A673 (cell line): ENCODE measurements at regions not wholly inside any gene's neighbourhood (a gene's known extent, or its start where the extent isn't known, plus 50 kb on each side); places are given as distances from the start of the nearest gene placed in this dataset.
"Not testable (repeated sequence)": the region's sequence is repeated elsewhere in the genome, so short reads cannot be mapped to it uniquely, and the experiment has no call there.

Experiments used
- BruUV-seq: library from RNA; stranded (reverse); fragments of 400-500 nt; replicated peaks from 2 replicates; lab custom pipeline; 2021; lab: Mats Ljungman, UMichigan
- CTCF ChIA-PET: fragments of 300-600 bp; sonication (Branson Sonifier 250); formaldehyde crosslinking; loops from one replicate; lab custom pipeline; 2022; ENCODE audit warnings: antibody characterized with exemption; lab: Charles Lee
- POLR2A ChIA-PET: fragments of 300-600 bp; sonication (Branson Sonifier 250); formaldehyde crosslinking; loops from one replicate; lab custom pipeline; 2022; ENCODE audit warnings: antibody characterized with exemption; ENCODE audit not compliant: low non-redundant PET; lab: Charles Lee
- DNase-seq: peaks from one replicate; pipeline ENCODE4 v3.0.0-alpha.2; 2015; ENCODE audit warnings: low spot score
- H3K27ac ChIP-seq: fragments of 200-600 bp; sonication (generic); 2 replicates; pipeline ENCODE4 v1.5.1; 2016; ENCODE audit warnings: mixed run types, low read depth, mild to moderate bottlenecking, mixed read lengths, antibody characterized with exemption, low read length; ENCODE audit not compliant: poor library complexity, severe bottlenecking
- H3K27me3 ChIP-seq: fragments of 200-600 bp; sonication (generic); replicated peaks from 2 replicates; pipeline ENCODE4 v1.6.1; 2017; ENCODE audit warnings: mixed run types, low read depth, mild to moderate bottlenecking, mixed read lengths, antibody characterized with exemption, low read length; ENCODE audit not compliant: insufficient read depth, poor library complexity
- H3K36me3 ChIP-seq: fragments of 200-600 bp; sonication (generic); 2 replicates; pipeline ENCODE4 v1.6.1; 2016; ENCODE audit warnings: mixed run types, mild to moderate bottlenecking, mixed read lengths, antibody characterized with exemption, low read length; ENCODE audit not compliant: insufficient read depth, poor library complexity, severe bottlenecking
- H3K4me1 ChIP-seq: fragments of 200-600 bp; sonication (generic); 2 replicates; pipeline ENCODE4 v1.6.1; 2017; ENCODE audit warnings: mixed run types, mild to moderate bottlenecking, mixed read lengths, antibody characterized with exemption, low read length; ENCODE audit not compliant: insufficient read depth, poor library complexity, severe bottlenecking
- H3K4me3 ChIP-seq: fragments of 200-600 bp; sonication (generic); 2 replicates; pipeline ENCODE4 v1.5.1; 2016; ENCODE audit warnings: low read depth, mixed run types, mild to moderate bottlenecking, mixed read lengths, low read length; ENCODE audit not compliant: poor library complexity, severe bottlenecking
- H3K9me3 ChIP-seq: fragments of 200-600 bp; sonication (generic); 2 replicates; pipeline ENCODE4 v1.6.1; 2016; ENCODE audit warnings: mixed run types, low read depth, mild to moderate bottlenecking, mixed read lengths, antibody characterized with exemption, low read length; ENCODE audit not compliant: poor library complexity, severe bottlenecking
- CTCF ChIP-seq: fragments of 300-800, 200-600 bp; sonication (generic); conservative IDR thresholded peaks from 2 replicates; pipeline ENCODE4 v1.5.1; 2017; ENCODE audit warnings: low read depth, mild to moderate bottlenecking, antibody characterized with exemption, low read length, moderate library complexity, mixed read lengths
- EZH2 ChIP-seq: fragments of 200-600 bp; sonication (generic); IDR thresholded peaks from 2 replicates; pipeline ENCODE4 v1.6.1; 2017; ENCODE audit warnings: borderline replicate concordance, low read depth, mild to moderate bottlenecking, mixed read lengths, antibody characterized with exemption, low read length; ENCODE audit not compliant: poor library complexity, severe bottlenecking
- intact Hi-C: fragments of 100-400 bp; cut with micrococcal nuclease; formaldehyde crosslinking; loops from one replicate; pipeline ENCODE4 v1.10.0; 2022; ENCODE audit not compliant: unreplicated experiment

GRCh38 chr1:194862129-194862528, 1675.7 kb upstream of the B3GALT2 start:
- ChIA-PET CTCF (no interaction called here), POLR2A (no interaction called here)
- no peaks in the 10 kb centered on the region for H3K27me3 ChIP-seq
- H3K36me3 ChIP-seq: no peaks in the 10 kb centered on the region
- no peak overlapping the region for H3K4me3 ChIP-seq
- no peak overlapping the region for H3K27ac ChIP-seq
- no TSS peak for BruUV-seq
- H3K4me1 ChIP-seq: no peaks in the 10 kb centered on the region
- DNase-seq: no peak
- no peaks in the 10 kb centered on the region for H3K9me3 ChIP-seq
- intact Hi-C loops: no loop called here
- no peak for TF ChIP-seq EZH2
- no peak for TF ChIP-seq CTCF

DNA sequence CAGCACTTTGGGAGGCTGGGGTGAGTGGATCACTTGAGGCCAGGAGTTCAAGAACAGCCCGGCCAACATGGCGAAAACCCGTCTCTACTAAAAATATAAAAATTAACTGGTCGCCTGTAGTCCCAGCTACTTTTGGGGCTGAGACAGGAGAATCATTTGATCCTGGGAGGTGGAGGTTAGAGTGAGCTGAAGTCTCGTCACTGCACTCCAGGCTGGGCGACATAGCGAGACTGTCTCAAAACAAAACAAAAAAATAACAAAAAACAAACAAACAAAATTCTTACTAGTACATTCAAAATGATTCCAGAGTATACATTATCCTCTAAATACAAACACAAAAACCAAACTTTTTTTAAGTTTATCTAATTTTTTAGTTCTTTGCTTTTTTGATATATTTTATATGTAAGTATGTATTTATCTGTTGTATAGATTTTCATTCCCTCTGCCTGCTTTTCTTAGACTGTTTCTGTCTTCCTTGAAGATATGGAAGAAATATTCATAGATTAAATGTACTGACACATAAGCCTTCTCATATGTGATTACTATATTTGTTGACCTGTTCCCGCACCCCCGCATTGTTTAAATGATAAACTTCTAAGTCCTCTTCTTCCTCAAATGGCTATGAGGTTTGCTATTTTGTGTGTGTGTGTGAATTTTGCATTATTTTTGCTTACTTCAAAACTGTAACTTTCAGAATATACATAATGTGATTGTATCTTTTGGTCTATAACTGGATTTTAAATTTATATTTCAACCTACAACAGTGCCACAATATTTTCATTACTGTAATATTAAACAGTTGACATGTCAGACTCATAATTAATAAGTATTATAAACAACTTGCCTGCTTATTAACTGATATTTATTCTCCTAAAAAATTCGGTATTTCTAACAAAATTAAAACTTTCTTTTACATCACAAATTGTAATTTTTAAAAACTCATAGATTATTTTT, 1674.1 kb upstream of the B3GALT2 start:
- no peaks in the 10 kb centered on the region for H3K9me3 ChIP-seq
- no peak overlapping the region for H3K27ac ChIP-seq
- H3K27me3 ChIP-seq: no peaks in the 10 kb centered on the region
- no TSS peak for BruUV-seq
- CTCF ChIA-PET: no interaction called here
- no peaks in the 10 kb centered on the region for H3K36me3 ChIP-seq
- intact Hi-C loops: no loop called here
- TF ChIP-seq EZH2 (no peak), CTCF (no peak)
- no peak overlapping the region for H3K4me3 ChIP-seq
- POLR2A ChIA-PET: no interaction called here
- DNase-seq: no peak
- H3K4me1 ChIP-seq: no peaks in the 10 kb centered on the region

GRCh38 chr1:194859481-194860154, 1673.2 kb upstream of the B3GALT2 start:
- H3K4me1 ChIP-seq, H3K27ac ChIP-seq, H3K36me3 ChIP-seq, H3K27me3 ChIP-seq, H3K4me3 ChIP-seq, POLR2A ChIA-PET, CTCF ChIA-PET, H3K9me3 ChIP-seq, DNase-seq, intact Hi-C loops, BruUV-seq: not testable (repeated sequence)

DNA sequence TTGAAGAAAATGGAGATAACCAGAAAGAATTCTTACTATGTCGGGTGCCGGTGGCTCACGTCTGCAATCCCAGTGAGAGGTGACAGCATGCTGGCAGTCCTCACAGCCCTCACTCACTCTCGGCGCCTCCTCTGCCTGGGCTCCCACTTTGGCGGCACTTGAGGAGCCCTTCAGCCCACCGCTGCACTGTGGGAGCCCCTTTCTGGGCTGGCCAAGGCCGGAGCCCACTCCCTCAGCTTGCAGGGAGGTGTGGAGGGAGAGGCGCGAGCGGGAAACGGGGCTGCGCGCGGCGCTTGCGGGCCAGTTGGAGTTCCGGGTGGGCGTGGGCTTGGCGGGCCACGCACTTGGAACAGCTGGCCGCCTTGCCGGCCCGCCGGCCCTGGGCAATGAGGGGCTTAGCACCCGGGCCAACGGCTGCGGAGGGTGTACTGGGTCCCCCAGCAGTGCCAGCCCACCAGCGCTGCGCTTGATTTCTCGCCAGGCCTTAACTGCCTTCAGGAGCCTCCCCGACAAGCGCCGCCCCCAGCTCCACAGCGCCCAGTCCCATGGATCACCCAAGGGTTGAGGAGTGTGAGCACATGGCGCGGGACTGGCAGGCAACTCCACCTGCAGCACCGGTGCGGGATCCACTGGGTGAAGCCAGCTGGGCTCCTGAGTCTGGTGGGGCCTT, 1672.5 kb upstream of the B3GALT2 start:
- CTCF ChIA-PET, BruUV-seq, intact Hi-C loops, H3K4me1 ChIP-seq, H3K27ac ChIP-seq, H3K36me3 ChIP-seq, H3K27me3 ChIP-seq, H3K9me3 ChIP-seq, DNase-seq, H3K4me3 ChIP-seq: not testable (repeated sequence)
- POLR2A ChIA-PET: interaction anchor here (0.7 kb wide), 1 partner anchor 278 kb away, joined by 4 read pairs; no protein-coding TSS in a partner anchor
